IPS-18c (cell line): ENCODE measurements at regions not wholly inside any gene's neighbourhood (a gene's known extent, or its start where the extent isn't known, plus 50 kb on each side); places are given as distances from the start of the nearest gene placed in this dataset.

ENCODE experiments used
- H3K4me3 ChIP-seq: 2 replicates; pipeline ENCODE4 v1.7.0; 2013; ENCODE audit warnings: low read depth, mild to moderate bottlenecking, low read length, moderate library complexity; ENCODE audit not compliant: insufficient read depth
- H3K9me3 ChIP-seq: one replicate; pipeline ENCODE4 v1.6.1; 2013; ENCODE audit warnings: mild to moderate bottlenecking, low read length, moderate library complexity; ENCODE audit not compliant: control insufficient read depth, insufficient read depth

DNA sequence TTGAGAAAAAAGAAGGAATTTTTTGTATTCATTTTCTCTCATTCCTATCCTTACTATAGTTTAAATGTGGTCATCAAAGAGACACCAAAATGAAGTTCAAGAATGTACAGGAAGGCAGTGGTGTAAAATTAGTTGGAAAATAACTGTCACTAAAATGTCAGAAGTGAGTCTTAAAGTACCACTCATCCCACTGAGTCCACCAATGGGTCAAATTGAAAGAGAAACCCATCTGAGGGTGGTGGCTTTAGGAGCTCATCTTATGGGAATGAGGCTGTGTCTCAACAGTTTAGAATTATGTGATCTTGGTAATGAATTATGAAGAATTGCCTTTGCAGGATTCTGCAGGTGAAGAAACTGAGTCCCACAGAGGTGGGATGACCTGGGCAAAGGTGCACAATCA lies 403.5 kb downstream of the FGF9 start:
- no peaks in the 10 kb centered on the region for H3K9me3 ChIP-seq

DNA sequence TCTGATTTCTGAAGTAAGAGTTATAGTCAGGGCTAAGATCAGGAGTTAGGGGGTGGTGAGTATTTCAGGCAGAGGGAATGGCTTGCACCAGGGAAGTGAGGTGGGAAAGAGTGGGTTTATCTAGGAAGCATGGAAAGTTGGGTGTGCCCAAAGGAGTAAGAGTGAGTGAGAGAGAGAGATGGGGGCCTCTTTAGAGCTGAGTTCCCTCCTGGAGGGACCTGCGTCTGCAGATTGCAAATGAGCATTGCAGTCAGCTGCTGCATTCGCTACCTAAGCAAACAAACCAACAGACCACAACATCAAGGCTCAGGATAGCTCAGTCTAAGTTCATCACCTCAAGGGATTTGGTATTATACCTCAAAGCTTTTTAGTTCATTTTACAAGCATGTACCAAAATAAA lies 405.8 kb downstream of the FGF9 start:
- Histone ChIP-seq H3K9me3 (no peaks in the 10 kb centered on the region), H3K4me3 (no peak overlapping the region)

More for the DNA sequence above, 403.5 kb downstream of the FGF9 start:
- H3K4me3 ChIP-seq, result no peak overlapping the region

DNA sequence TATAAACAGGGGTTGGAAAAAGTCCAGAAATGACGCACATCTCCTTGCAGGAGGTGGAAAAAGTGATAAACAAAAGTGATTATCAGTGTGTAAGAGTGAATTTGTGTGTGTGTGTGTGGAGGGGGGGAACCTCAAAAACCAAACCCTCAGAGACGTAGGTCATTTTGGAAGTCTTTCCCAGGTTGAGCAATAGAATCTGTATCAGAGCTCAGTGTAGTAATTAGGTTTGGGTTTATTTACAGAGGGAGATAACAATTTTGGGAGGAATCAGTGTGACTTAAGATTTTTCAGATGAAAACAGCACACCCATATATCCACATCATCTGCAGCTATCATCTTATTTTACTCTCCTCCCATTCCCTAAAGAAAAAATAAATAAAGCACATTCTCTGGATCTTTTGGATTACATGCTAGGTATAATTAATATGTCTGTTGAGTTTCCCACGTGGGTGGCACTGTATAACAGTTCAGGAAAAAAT lies 406.4 kb downstream of the FGF9 start:
- Histone ChIP-seq H3K9me3 (no peaks in the 10 kb centered on the region), H3K4me3 (no peak overlapping the region)

DNA sequence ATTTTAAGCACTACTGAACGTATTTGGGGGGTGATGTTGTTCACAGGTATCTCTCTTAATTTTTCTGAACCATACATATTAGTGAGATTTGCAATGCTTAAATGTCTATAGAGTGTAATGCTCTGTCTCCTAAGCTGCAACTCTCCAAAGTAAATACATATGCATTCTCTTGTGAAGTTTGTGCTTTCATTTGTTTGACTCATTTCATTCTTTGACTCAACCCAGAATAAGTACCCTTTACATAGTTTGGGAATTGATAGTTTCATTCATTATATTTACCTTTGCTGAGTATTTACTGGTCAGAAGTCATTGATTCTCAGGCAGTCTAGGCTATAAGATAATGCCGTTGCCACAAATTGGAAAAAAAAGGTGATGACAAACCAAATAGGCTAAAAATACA lies 406.9 kb downstream of the FGF9 start:
- Histone ChIP-seq H3K4me3 (no peak overlapping the region), H3K9me3 (no peaks in the 10 kb centered on the region)

DNA sequence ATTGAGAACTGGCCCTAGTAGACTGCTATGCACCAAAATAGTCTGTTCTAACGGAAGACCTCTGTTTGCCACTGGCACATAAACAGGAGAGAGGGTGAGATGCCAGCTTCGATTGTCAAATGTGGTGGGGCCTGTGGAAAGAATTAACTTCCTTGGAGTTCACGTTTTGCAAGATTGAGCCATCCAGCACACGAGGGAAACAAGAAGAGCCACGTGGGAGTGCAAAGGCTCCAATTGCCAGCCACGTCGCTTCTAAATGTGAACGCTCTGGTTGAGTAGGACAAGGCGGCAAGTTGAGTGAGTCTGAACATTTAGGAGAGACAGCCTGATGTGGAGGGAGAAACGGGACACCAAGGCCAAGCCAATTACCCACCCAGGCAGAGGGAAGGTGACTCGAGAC lies 409.1 kb downstream of the FGF9 start:
- H3K9me3 ChIP-seq, result no peaks in the 10 kb centered on the region
- H3K4me3 ChIP-seq, result no peak overlapping the region

DNA sequence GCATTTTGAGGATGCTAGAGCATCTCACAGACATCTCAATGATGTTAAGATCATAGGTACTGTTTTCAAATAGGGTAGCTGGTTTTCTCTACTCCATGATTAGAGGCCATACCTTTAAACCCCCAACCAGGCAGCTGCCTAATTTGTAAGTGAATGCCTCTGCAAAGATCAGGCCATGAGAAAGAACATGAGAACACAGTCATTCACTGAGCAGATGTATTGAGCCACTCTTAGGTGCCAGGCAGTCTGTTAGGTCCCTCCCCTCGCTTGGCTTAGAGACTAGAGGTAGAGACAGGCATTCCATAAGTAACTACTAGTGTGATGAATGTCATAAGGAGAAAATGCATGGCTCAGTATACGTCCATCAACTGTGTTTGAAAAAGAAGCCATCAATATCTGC lies 410.0 kb downstream of the FGF9 start:
- Histone ChIP-seq H3K9me3 (no peaks in the 10 kb centered on the region), H3K4me3 (no peak overlapping the region)

DNA sequence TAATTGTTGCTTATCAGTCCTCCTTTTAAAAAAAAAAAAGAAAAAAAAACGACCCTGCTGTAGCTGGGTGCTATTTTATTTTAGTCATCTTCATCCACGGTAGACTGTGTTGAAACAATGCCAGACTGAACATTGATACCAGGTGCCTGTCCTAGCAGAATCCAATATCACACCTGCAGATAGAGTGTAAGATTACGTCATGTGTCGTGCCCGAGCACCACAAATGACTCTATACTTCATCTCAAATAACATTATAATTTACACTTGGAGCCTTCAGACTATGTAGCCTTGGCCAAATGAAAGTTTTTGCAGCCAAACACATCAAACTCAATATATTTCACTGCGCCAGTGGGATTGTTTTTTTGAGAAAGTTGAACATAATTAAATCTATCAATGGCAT lies 410.6 kb downstream of the FGF9 start:
- Histone ChIP-seq H3K4me3 (no peak overlapping the region), H3K9me3 (no peaks in the 10 kb centered on the region)

DNA sequence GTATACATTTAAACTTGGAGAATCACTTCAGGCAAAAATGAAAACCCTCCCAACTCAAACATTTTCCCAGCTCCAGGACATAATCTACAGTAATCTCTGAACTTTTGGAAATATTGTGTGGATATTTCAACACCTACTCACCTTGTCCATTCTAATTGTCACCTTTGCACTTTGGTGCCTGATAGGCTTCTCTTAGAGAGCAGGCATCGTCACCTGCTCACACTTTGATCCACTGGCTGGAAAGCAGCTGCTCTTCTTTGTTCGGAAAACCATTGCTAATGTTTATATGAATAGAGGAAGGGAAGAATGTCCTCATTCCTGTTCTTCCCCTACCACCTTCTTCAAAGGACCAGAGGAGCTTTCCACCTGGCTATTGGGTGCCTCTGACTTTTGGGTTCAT lies 411.2 kb downstream of the FGF9 start:
- H3K9me3 ChIP-seq, result no peaks in the 10 kb centered on the region
- no peak overlapping the region for H3K4me3 ChIP-seq

DNA sequence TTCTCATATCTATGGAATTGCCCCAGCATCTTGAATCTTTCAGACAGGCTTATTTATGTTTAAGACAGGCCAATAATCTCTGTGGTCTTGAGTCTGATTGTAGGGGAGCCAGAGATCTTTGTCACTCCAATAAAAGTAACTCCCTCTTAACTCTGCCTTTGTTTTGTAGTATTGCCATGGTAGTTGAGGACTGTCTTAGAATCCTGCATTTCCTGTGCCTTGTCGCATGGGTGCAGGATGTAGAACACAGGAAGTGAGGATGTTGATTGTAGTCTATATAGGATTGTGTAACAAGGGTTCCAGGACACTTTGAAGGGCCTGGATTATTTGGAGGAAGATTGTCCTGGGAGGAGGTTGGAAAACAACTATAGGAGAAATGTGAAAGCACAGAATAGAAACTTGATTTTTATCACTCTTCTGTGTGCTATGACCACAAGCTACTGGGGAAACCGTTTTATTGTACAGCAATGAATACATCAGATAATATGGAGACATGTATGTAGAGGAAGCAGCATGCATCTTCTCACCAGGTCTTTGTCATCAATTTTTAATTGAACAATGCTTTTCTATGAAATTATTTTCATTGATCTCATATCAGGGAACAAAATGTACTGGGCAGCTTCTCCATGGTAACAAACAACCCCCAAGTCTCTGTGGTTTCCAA lies 411.7 kb downstream of the FGF9 start:
- H3K4me3 ChIP-seq, result no peak overlapping the region
- H3K9me3 ChIP-seq, result no peaks in the 10 kb centered on the region

DNA sequence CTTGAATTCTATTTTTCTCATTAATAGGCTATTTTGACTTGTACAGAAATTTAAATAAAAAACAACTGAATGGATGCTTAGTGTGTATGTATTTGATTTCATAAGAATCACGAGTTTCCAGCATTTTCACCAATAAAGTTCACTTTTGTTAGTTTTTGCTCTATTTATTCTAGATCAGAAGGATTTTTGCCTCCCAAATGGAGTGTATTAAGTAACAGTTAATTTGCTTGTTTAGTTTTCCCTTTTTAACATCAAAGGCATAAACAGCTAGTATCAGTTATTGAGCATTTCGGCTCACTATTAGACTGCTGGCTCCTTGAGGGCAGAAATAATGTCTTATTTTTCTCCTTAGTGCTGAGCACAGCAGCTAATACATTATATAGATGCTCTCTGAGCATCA lies 414.1 kb downstream of the FGF9 start:
- Histone ChIP-seq H3K9me3 (no peaks in the 10 kb centered on the region), H3K4me3 (no peak overlapping the region)

DNA sequence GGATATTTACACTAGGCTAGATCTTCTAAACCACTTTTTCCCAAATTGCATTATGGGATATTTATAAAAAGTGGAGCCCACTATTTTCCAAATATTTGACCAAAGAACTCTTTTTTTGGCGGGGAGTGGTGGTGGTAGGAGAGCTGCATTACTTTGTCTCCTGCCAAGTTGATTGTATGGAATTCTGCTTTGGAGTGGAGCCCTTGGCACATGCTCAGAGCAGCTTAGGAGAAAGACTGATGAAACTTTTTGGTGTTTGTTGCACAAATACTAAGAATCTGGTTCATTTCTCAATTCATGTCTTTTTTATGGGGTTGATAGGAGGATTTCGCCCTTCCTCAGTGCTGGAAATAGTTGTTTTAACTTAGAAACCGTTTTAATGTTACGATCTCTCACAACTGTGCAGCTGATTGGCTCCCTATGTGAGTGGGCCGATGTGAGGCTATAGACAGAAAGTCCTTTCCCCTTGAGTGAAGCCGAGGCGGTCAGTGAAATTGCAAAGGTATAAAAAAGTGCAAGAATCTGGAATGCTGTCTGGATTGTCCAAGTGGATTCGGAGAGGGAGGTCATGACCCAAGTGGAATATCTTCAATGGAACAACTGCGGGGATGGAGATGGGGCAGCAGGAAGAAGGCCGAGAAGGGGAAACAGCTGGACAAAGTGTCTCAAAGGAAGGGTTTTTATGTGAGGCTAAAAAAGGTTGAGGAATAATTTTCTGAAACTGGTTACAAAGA lies 415.9 kb downstream of the FGF9 start:
- H3K4me3 ChIP-seq, result no peak overlapping the region
- no peaks in the 10 kb centered on the region for H3K9me3 ChIP-seq

DNA sequence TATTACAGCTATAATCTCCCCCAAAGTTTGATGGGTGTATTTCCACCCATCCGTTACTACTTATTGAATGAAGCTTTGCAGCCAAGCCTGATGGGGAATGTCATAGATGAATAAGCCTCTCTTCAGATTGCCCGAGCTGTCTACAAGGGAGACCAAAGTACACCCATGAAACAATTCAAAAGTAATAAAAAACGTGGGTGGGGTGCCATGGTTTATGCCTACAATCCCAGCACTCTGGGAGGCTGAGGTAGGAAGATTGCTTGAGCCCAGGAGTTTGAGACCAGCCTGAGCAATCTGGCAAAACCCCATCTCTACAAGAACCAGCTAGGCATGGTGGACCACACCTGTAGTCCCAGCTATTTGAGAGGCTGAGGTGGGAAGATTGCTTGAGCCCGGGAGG lies 419.2 kb downstream of the FGF9 start:
- Histone ChIP-seq H3K9me3 (no peaks in the 10 kb centered on the region), H3K4me3 (no peak overlapping the region)

DNA sequence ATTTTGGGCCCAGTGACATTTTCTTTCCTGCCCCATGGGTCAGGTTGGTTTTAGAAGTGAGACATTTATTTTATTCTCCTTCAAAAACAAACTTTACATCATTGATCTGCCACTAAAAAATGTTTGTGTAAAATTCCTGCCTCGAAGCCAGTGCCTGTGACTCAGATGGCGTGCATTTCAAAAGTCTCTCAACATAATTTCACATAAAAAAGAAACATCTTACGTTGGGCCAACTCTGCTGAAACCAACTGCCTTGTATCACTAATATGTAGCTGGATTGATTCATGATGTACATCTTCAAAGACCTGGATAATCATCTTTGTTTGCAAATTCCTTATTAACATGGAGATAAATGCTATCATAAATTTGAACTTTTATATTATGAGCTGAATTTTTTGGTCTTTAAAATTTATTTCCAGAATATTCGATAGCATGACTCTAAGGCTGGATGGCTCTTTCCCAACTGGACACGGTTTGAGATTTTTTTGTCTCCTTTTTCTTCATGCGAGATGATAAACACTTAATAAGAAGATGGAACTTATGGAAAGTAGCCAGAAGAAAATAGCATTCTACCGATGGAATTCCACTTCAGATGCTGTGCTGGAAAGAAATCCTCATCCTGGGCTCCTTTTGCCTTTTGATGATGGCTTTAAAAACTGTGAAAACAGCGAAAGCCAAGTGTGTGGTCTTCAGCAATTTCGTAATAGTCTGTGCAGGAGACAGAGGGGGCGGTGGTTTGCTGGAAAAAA lies 420.5 kb downstream of the FGF9 start:
- no peak overlapping the region for H3K4me3 ChIP-seq
- no peaks in the 10 kb centered on the region for H3K9me3 ChIP-seq

DNA sequence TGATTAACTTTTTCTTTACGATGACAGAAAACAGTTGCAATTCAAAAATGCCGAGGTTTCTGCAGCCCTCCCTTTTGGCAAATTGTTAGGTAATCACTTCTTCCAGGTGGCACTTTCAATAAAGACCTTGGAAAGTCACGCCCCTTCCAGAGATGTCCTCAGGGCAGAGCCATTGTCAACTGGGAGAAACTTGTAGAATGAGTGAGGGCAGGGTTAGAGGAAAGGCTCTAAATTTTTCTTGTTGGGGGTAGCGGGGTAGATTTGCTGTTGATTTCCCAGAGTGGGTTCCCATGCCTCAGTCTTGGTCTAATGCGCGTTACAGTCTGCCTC lies 421.1 kb downstream of the FGF9 start:
- Histone ChIP-seq H3K4me3 (no peak overlapping the region), H3K9me3 (no peaks in the 10 kb centered on the region)

DNA sequence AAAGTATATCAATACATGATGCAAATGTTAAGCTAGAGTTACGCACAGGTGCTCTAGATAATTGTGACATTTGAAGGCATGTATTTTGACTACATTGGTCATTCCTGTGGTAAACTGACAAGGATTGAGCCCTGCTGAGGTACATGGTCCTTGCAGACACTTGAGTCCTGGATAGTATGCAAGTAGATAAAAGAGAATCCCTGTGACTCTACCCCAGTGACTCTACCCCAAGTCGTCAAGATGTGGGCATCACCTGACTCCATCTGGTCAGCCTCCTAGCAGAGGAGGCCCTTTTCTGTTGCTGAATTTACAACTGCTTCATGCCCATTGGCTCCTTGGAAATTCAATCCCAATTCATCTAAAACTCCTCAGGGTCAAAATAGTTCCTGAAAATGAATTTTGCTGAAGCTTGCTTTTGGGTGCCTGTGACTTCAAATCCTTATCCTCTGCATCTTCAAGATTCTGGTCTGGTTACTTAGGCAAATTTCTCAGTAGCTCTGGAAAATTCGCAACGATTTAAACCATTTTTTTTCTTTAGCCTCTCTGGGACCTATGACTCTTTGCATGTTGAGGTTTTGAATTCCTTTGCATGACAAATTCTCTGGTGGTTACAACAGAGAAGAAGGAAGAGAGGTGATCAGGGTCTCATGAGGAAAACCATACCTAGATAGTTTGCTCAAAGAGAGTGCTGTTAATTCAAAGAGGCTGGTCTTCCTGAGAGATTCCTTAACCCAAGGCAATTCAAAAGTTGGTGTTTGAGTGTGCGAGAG lies 422.1 kb downstream of the FGF9 start:
- H3K9me3 ChIP-seq, result no peaks in the 10 kb centered on the region
- H3K4me3 ChIP-seq, result no peak overlapping the region

DNA sequence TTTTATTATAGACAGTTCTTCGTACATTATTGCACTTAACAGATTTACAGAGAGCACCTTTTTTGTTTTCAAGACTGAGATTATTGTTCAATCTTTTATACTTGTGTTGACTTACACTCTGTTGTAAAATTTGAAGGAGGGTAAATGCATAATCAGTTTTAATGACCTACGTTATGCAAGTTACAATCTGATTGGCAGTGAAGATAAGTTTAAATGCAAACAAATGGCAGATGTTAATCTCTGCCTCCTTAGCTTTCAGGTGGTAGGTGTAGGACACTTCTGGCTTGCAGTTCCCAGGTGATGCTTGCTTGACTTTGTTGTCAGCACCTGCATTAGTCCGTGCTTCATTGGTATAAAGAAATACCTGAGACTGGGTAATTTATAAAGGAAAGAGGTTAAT lies 424.9 kb downstream of the FGF9 start:
- no peaks in the 10 kb centered on the region for H3K9me3 ChIP-seq
- no peak overlapping the region for H3K4me3 ChIP-seq

DNA sequence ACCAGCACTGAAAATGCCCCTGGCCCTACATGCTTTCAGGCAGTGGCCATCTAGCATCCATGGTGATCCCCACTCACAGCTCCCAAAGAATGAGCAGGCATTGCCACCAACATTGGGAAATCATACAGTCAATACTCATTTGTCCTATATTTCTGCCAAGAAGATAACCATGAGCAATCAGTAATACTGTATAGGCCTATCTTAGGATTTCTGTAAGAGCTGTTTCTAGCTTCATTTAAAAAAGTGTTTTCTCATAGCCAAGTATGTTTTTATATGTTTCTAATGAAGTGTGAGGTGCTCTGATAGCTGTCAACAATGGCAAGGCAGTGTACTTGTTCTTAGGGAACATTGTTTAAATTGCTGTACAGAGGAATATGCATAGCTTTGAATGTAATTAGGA lies 428.7 kb downstream of the FGF9 start:
- Histone ChIP-seq H3K4me3 (no peak overlapping the region), H3K9me3 (no peaks in the 10 kb centered on the region)

DNA sequence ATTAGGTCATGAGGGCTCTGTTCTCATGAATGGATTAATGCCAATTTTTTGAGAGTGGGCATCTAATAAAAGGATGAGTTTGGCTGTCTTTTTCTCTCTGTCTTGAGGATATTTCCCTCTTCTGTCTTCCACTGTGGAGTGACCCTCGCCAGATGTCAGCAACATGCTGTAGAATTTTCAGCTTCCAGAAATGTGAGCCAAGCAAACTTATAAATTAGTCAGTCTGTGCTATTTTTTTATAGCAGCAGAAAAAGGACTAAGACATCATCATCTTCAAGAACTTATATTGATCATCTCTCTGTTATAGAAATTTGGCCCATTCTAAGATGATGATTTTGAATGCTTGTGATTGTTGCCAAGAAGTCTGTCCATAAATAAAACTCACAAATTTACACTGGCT lies 431.4 kb downstream of the FGF9 start:
- Histone ChIP-seq H3K9me3 (no peaks in the 10 kb centered on the region), H3K4me3 (no peak overlapping the region)
